Psoas muscle (tissue), 7 donors: ENCODE measurements at regions not wholly inside any gene's neighbourhood (a gene's known extent, or its start where the extent isn't known, plus 50 kb on each side); places are given as distances from the start of the nearest gene placed in this dataset.

ENCODE experiments used
- ATAC-seq, 4 donors: fragments of 200-7000 bp; cut with Tn5 transposase; one replicate each; pipeline ENCODE4 v1.9.1; 2020; ENCODE audit warnings: moderate library complexity in 3 of 4, mild to moderate bottlenecking in 2 of 4
- DNase-seq, 2 donors: peaks; one replicate each; pipeline ENCODE4 v3.0.0-alpha.2; 2020
- H3K27ac ChIP-seq: fragments of 200-600 bp; one replicate; pipeline ENCODE4 v1.8.0; 2022
- H3K27me3 ChIP-seq, 3 donors: fragments of 200-600 bp in 1 of 3; one replicate each; pipeline versions ENCODE4 v1.6.1 to v1.8.0; 2013 to 2022; ENCODE audit warnings: low read length in 2 of 3, mild to moderate bottlenecking in 2 of 3, moderate library complexity in 1 of 3; ENCODE audit not compliant: insufficient read depth in 3 of 3
- H3K36me3 ChIP-seq, 2 donors: fragments of 200-600 bp in 1 of 2; one replicate each; pipeline versions ENCODE4 v1.6.1 to v1.8.0; 2013 to 2022; ENCODE audit warnings: low read depth in 1 of 2, mild to moderate bottlenecking in 1 of 2, moderate library complexity in 1 of 2; ENCODE audit not compliant: insufficient read depth in 1 of 2
- H3K4me1 ChIP-seq: fragments of 200-600 bp; one replicate; pipeline ENCODE4 v1.8.0; 2022
- H3K4me3 ChIP-seq: fragments of 200-600 bp; one replicate; pipeline ENCODE4 v1.8.0; 2022; ENCODE audit warnings: mild to moderate bottlenecking
- H3K9me3 ChIP-seq: fragments of 200-600 bp; one replicate; pipeline ENCODE4 v1.8.0; 2022
- WGBS, 3 donors: extraction: QIAGEN DNeasy Blood & Tissue Kit; methylation state at CpG; one replicate each; pipeline versions ENCODE4 v1.1.6 to v1.1.7; 2013; 5-methylcytosine and 5-hydroxymethylcytosine counted together
- intact Hi-C, 2 donors: fragments of 100-400 bp; cut with DNase I; formaldehyde crosslinking; loops; one replicate each; pipeline versions ENCODE4 v1.11.0 to v1.14.2; 2022
- TF ChIP-seq, protein P1 (sequence below): fragments of 200-600 bp; IDR thresholded peaks from one replicate; pipeline ENCODE4 v1.8.0; 2022; ENCODE audit warnings: antibody characterized with exemption
- donor health status: healthy with polysubstance abuse.
- donor health status: DM: no; HTN: no; CAD: no; lungs with moderate emphysema.
- donor health status: Bipolar disorder and iron deficiency.
- donor health status: healthy.
- donor health status: DM: yes; HTN: yes; CAD: no.
- donor health status: DM: no; HTN: no; CAD: no.
- donor health status: DM: yes; HTN: yes; CAD: no.

DNA sequence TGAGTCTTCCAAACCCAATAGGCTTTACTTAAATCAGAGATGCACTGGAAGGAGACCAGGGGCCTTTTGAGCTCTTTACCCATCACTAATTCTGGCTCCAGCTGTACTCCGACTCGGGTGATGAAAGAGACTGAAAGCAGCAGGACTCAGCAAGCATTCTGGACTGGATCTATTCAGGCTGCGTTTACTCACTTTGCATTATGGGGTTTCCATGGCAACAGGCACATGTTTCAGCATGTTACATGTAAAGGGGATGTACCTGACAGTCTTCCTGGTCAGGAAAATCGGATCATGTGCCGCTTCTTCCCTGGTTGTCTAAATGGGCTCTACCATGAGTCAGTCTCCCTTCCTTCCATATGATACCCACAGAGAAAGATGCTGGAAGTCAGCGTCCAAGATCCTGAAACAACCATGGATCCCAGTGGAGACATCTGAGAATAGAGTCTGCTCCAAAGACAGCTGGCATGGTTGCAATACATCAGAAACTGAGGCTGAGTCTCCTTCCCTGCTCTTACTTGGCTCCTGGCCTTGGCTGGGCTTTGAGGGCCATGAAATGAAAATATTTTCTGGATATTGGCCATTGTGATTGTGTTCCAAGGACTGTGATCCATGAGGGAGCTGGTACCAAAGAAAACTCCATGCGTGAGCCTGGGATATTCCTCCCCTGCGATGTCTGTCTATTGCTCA, 102.5 kb upstream of the TNC start:
- Histone ChIP-seq H3K4me3 (no peak overlapping the region), H3K27me3 (no peaks in the 10 kb centered on the region), H3K4me1 (no peaks in the 10 kb centered on the region), H3K27ac (no peak overlapping the region), H3K36me3 (no peaks in the 10 kb centered on the region), H3K9me3 (no peaks in the 10 kb centered on the region)
- DNase-seq (no peak), ATAC-seq (no peak)
- WGBS, 3 donors = 37 to 51% (median 42%) methylated on average over 8 of the region's 8 CpGs
- intact Hi-C loops = no loop called here
- TF ChIP-seq, protein P1, sequence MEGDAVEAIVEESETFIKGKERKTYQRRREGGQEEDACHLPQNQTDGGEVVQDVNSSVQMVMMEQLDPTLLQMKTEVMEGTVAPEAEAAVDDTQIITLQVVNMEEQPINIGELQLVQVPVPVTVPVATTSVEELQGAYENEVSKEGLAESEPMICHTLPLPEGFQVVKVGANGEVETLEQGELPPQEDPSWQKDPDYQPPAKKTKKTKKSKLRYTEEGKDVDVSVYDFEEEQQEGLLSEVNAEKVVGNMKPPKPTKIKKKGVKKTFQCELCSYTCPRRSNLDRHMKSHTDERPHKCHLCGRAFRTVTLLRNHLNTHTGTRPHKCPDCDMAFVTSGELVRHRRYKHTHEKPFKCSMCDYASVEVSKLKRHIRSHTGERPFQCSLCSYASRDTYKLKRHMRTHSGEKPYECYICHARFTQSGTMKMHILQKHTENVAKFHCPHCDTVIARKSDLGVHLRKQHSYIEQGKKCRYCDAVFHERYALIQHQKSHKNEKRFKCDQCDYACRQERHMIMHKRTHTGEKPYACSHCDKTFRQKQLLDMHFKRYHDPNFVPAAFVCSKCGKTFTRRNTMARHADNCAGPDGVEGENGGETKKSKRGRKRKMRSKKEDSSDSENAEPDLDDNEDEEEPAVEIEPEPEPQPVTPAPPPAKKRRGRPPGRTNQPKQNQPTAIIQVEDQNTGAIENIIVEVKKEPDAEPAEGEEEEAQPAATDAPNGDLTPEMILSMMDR = no peak

DNA sequence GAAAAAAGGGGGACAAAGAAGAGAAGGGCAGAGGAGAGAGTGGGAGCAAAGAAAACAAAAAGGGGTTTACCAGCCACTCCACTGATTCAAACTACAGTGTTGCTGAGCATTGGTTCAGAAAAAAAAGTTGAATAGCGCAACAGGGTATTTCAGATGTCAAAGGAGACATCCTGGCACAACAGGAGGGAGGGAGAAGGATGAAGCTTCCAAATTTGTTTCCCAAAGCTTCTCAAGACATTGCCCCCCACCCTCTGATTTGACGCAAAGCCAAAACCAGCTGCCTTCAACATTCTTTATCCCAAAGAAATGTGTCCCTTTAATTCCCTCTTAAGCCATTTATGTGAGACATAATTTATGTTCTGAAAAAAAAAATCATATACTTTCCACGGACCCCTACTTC, 105.5 kb upstream of the TNC start:
- Histone ChIP-seq H3K27ac (no peak overlapping the region), H3K27me3 (no peaks in the 10 kb centered on the region), H3K4me3 (no peak overlapping the region), H3K4me1 (no peaks in the 10 kb centered on the region), H3K9me3 (no peaks in the 10 kb centered on the region), H3K36me3 (no peaks in the 10 kb centered on the region)
- no peak for DNase-seq
- TF ChIP-seq, protein P1 = no peak
- 33 to 38% (median 34%) methylated on average over 3 of the region's 3 CpGs for WGBS, 3 donors
- intact Hi-C loops = no loop called here
- no peak for ATAC-seq

DNA sequence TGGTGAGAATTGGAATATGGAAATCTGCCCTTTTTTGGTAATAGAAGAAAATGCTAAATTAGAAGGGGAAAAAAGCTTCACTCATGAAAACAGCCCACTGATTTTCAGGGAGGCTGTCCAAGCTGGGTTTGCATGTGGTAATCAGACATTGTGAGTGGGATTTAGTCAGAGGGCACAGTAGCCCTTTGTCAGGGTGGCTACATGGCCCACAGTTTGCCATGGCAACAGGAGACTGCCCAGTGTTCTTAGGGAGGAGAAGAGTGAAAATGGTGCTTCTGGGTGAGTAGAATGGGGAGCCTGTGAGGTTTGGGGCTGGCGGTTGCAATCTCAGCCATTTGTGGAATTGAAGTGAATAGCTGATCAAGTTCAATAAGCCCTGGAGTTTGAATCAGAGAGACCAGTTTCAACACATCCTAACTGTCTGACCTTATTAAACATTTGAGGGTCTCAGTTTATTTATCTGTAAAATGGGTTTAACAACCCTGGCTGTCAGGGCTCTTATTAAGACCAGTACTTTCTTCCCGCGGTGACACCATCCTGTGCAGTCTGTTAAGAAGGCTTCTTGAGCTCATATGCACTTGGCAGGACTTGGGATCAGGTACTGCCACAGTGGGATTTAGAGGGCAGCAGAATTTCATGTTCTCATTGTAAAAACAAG, 107.6 kb upstream of the TNC start:
- Histone ChIP-seq H3K9me3 (no peaks in the 10 kb centered on the region), H3K36me3 (no peaks in the 10 kb centered on the region), H3K27me3 (peaks cover 0 to 2% (median 0%) of the 10 kb centered on the region in 3 donors), H3K4me3 (no peak overlapping the region), H3K4me1 (no peaks in the 10 kb centered on the region), H3K27ac (no peak overlapping the region)
- ATAC-seq (no peak), DNase-seq (no peak)
- intact Hi-C loops = no loop called here
- WGBS, 3 donors = 97 to 98% (median 97%) methylated on average over 3 of the region's 3 CpGs
- TF ChIP-seq, protein P1 = no peak

DNA sequence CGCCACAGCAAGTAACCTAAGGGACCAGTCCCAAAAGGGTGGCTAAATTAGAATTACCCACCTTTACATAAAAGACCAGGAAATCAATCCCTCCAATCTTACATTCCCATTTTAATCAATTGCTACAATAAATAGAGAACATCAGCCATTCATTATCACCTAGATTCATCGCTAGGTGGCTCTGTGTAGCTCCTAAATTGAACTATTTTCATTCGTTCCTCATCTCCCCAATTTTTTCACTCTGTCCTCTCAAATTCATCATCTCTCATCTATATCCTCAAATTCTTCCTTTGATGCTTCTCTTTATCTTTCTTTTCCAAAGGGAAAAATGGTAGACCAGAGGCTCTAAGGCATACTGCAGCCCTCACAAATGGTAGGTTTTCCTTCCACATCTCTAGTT, 108.2 kb upstream of the TNC start:
- no peak for DNase-seq
- H3K27me3 ChIP-seq = peaks cover 0 to 2% (median 0%) of the 10 kb centered on the region in 3 donors
- intact Hi-C loops = no loop called here
- no peak overlapping the region for H3K27ac ChIP-seq
- H3K36me3 ChIP-seq = no peaks in the 10 kb centered on the region
- H3K9me3 ChIP-seq = no peaks in the 10 kb centered on the region
- no peak overlapping the region for H3K4me3 ChIP-seq
- no peak for ATAC-seq
- no peaks in the 10 kb centered on the region for H3K4me1 ChIP-seq
- WGBS, 3 donors = 89% methylated on average over 3 of the region's 3 CpGs
- TF ChIP-seq, protein P1 = no peak
